HG02571 (cell line): ENCODE measurements at regions not wholly inside any gene's neighbourhood (a gene's known extent, or its start where the extent isn't known, plus 50 kb on each side); places are given as distances from the start of the nearest gene placed in this dataset.

Source experiments
- ATAC-seq: cut with Tn5 transposase; IDR thresholded peaks from one replicate; pipeline ENCODE4 v1.9.1; 2021; ENCODE audit warnings: mild to moderate bottlenecking, moderate library complexity; ENCODE audit not compliant: unreplicated experiment

GRCh38 chr20:7490288-7490687, 450.0 kb downstream of the HAO1 start:
- no peak for ATAC-seq

- ATAC-seq: no peak
These were observed 448.0 kb downstream of the HAO1 start for GRCh38 chr20:7492257-7492656.

GRCh38 chr20:7493311-7493710, 446.9 kb downstream of the HAO1 start:
- ATAC-seq: no peak

- no peak for ATAC-seq
These were observed 443.8 kb downstream of the HAO1 start for GRCh38 chr20:7496394-7496991.

- no peak for ATAC-seq
These were observed 442.3 kb downstream of the HAO1 start for GRCh38 chr20:7497985-7498384.

- ATAC-seq: no peak
These were observed 441.1 kb downstream of the HAO1 start for GRCh38 chr20:7499201-7499600.

- no peak for ATAC-seq
These were observed 440.0 kb downstream of the HAO1 start for GRCh38 chr20:7500231-7500663.

- no peak for ATAC-seq
These were observed 436.8 kb downstream of the HAO1 start for GRCh38 chr20:7503501-7503900.

GRCh38 chr20:7505152-7505834, 435.0 kb downstream of the HAO1 start:
- no peak for ATAC-seq

GRCh38 chr20:7505835-7506221, 434.4 kb downstream of the HAO1 start:
- ATAC-seq: no peak

- ATAC-seq: no peak
These were observed 423.6 kb downstream of the HAO1 start for GRCh38 chr20:7516621-7517111.

- no peak for ATAC-seq
These were observed 419.9 kb downstream of the HAO1 start for GRCh38 chr20:7520361-7520760.

GRCh38 chr20:7523288-7523687, 417.0 kb downstream of the HAO1 start:
- no peak for ATAC-seq

- no peak for ATAC-seq
These were observed 400.2 kb downstream of the HAO1 start for GRCh38 chr20:7540018-7540417.

GRCh38 chr20:7540923-7541322, 399.3 kb downstream of the HAO1 start:
- ATAC-seq: no peak

GRCh38 chr20:7571101-7571500, 369.2 kb downstream of the HAO1 start:
- no peak for ATAC-seq

GRCh38 chr20:7571521-7572055, 368.7 kb downstream of the HAO1 start:
- no peak for ATAC-seq

- no peak for ATAC-seq
These were observed 360.4 kb downstream of the HAO1 start for GRCh38 chr20:7579888-7580287.

GRCh38 chr20:7585126-7585679, 355.1 kb downstream of the HAO1 start:
- ATAC-seq: no peak

- ATAC-seq: no peak
These were observed 353.8 kb downstream of the HAO1 start for GRCh38 chr20:7586481-7586880.

- ATAC-seq: no peak
These were observed 351.1 kb downstream of the HAO1 start for GRCh38 chr20:7589164-7589563.

GRCh38 chr20:7596541-7596940, 343.7 kb downstream of the HAO1 start:
- no peak for ATAC-seq
